CD4-positive, alpha-beta T cell (primary cell): ENCODE measurements at regions not wholly inside any gene's neighbourhood (a gene's known extent, or its start where the extent isn't known, plus 50 kb on each side); places are given as distances from the start of the nearest gene placed in this dataset.

Experiments
- ATAC-seq: fragments of 200-7000 bp; cut with Tn5 transposase; one replicate; pipeline ENCODE4 v1.10.0; 2022; ENCODE audit warnings: mild to moderate bottlenecking; ENCODE audit not compliant: poor library complexity
- CTCF ChIA-PET: fragments of 350-600 bp; sonication (Branson Sonifier 250); formaldehyde crosslinking; loops from one replicate; lab custom pipeline; 2021; ENCODE audit warnings: antibody characterized with exemption, inconsistent platforms; lab: Charles Lee
- POLR2A ChIA-PET: fragments of 350-600 bp; sonication (Branson Sonifier 250); formaldehyde crosslinking; loops from one replicate; lab custom pipeline; 2021; ENCODE audit warnings: antibody characterized with exemption, inconsistent platforms; lab: Charles Lee
- DNase-seq, 14 experiments: peaks; one replicate each; pipeline ENCODE4 v3.0.0-alpha.2; 2013 to 2020; ENCODE audit warnings: mixed read lengths in 2 of 14
- H3K27ac ChIP-seq, 2 donors: one replicate each; pipeline versions ENCODE4 v1.5.1 to v1.7.0; 2013; ENCODE audit warnings: low read length in 2 of 2, low read depth in 1 of 2, mild to moderate bottlenecking in 1 of 2
- H3K27me3 ChIP-seq, 2 experiments: 1 replicate in 1 of 2; 2 replicates in 1 of 2; pipeline versions ENCODE4 v1.6.1 to v1.7.0; 2013; ENCODE audit warnings: low read length in 2 of 2, control low read depth in 1 of 2, mild to moderate bottlenecking in 1 of 2, moderate library complexity in 1 of 2; ENCODE audit not compliant: insufficient read depth in 2 of 2, control insufficient read depth in 1 of 2
- H3K36me3 ChIP-seq: one replicate; pipeline ENCODE4 v1.6.1; 2013; ENCODE audit warnings: low read length, control low read depth; ENCODE audit not compliant: insufficient read depth
- H3K4me1 ChIP-seq: one replicate; pipeline ENCODE4 v1.6.1; 2013; ENCODE audit warnings: low read length, control low read depth; ENCODE audit not compliant: insufficient read depth
- H3K4me3 ChIP-seq: one replicate; pipeline ENCODE4 v1.5.1; 2013; ENCODE audit warnings: mild to moderate bottlenecking, low read length, moderate library complexity
- H3K9me3 ChIP-seq, 2 experiments: 1 replicate in 1 of 2; 2 replicates in 1 of 2; pipeline versions ENCODE4 v1.6.1 to v1.7.0; 2013; ENCODE audit warnings: low read length in 2 of 2, mild to moderate bottlenecking in 2 of 2, control low read depth in 1 of 2, moderate library complexity in 1 of 2; ENCODE audit not compliant: control insufficient read depth in 1 of 2, insufficient read depth in 1 of 2
- H3K27ac Mint-ChIP-seq: one replicate; pipeline ENCODE4 v1.8.0; 2020; ENCODE audit warnings: mixed read lengths
- H3K27me3 Mint-ChIP-seq: one replicate; pipeline ENCODE4 v1.8.0; 2021; ENCODE audit warnings: mixed read lengths
- H3K36me3 Mint-ChIP-seq: one replicate; pipeline ENCODE4 v1.8.0; 2021; ENCODE audit warnings: low read depth, mixed read lengths
- H3K4me1 Mint-ChIP-seq: one replicate; pipeline ENCODE4 v1.8.0; 2021; ENCODE audit warnings: low read depth, mixed read lengths
- H3K4me3 Mint-ChIP-seq: one replicate; pipeline ENCODE4 v1.8.0; 2020; ENCODE audit warnings: mild to moderate bottlenecking, mixed read lengths
- H3K9me3 Mint-ChIP-seq: one replicate; pipeline ENCODE4 v1.8.0; 2020; ENCODE audit warnings: mixed read lengths
- CTCF ChIP-seq: fragments of 200-600 bp; IDR thresholded peaks from one replicate; pipeline ENCODE4 v1.8.0; 2022; ENCODE audit warnings: antibody characterized with exemption, mild to moderate bottlenecking
- intact Hi-C, 2 experiments: fragments of 100-400 bp; cut with DNase I in 1 of 2; cut with micrococcal nuclease in 1 of 2; formaldehyde crosslinking; loops; one replicate each; pipeline versions ENCODE4 v1.15.1 to v1.9.0; 2023 to 2025; cut with DNase I, micrococcal nuclease

- TF ChIP-seq CTCF: no peak
- Mint-ChIP-seq H3K9me3 (peaks cover 13% of the 10 kb centered on the region), H3K36me3 (no peaks in the 10 kb centered on the region), H3K4me3 (no peak overlapping the region), H3K4me1 (no peaks in the 10 kb centered on the region), H3K27me3 (no peaks in the 10 kb centered on the region), H3K27ac (no peak overlapping the region)
- H3K4me1 ChIP-seq: no peaks in the 10 kb centered on the region
- intact Hi-C loops: no loop called here
- H3K27ac ChIP-seq: no peak overlapping the region
- ATAC-seq: no peak
- no peaks in the 10 kb centered on the region for H3K27me3 ChIP-seq
- ChIA-PET CTCF (interaction anchor here (2.0 kb wide), 1 partner anchor 17 kb away, joined by 4 read pairs; no protein-coding TSS in a partner anchor), POLR2A (no interaction called here)
- peaks cover 0 to 4% of the 10 kb centered on the region in 2 experiments for H3K9me3 ChIP-seq
- no peaks in the 10 kb centered on the region for H3K36me3 ChIP-seq
- no peak for DNase-seq
- no peak overlapping the region for H3K4me3 ChIP-seq
Observed at GRCh38 chr2:8178911-8179310, 502.9 kb upstream of the ID2 start.

DNA sequence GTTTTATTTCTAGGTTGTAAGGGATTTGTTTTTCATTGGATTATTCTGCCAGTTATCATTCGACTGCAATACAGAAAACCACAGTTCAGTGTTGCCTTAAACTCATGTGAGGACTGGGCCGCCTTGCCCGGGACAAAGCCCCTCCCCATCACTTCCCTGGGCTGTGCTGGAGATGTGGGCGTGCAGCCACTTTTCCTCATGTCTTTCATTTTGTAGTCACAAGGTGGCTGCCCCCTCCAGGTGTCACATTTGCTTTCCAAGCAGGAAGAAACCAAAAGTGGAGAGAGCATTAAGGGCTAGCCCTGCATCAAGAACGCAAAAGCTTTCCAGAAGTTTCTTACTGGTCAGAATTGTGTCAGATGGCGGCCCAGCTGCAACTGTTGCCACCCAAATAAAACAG, 492.5 kb upstream of the ID2 start:
- Mint-ChIP-seq H3K4me3 (no peak overlapping the region), H3K27me3 (no peaks in the 10 kb centered on the region), H3K36me3 (no peaks in the 10 kb centered on the region), H3K9me3 (no peaks in the 10 kb centered on the region), H3K4me1 (no peaks in the 10 kb centered on the region), H3K27ac (no peak overlapping the region)
- Histone ChIP-seq H3K9me3 (no peaks in the 10 kb centered on the region), H3K36me3 (no peaks in the 10 kb centered on the region), H3K4me3 (no peak overlapping the region), H3K4me1 (no peaks in the 10 kb centered on the region), H3K27ac (no peak overlapping the region), H3K27me3 (no peaks in the 10 kb centered on the region)
- ChIA-PET CTCF (interaction anchor here (1.2 kb wide), 1 partner anchor 22 kb away, joined by 3 read pairs; no protein-coding TSS in a partner anchor), POLR2A (no interaction called here)
- intact Hi-C loops: no loop called here
- TF ChIP-seq CTCF: no peak
- DNase-seq: no peak
- ATAC-seq: no peak

- peaks cover 0 to 3% of the 10 kb centered on the region in 2 experiments for H3K9me3 ChIP-seq
- no peak for ATAC-seq
- H3K4me1 ChIP-seq: no peaks in the 10 kb centered on the region
- no peak overlapping the region for H3K4me3 ChIP-seq
- no peaks in the 10 kb centered on the region for H3K4me1 Mint-ChIP-seq
- no peak overlapping the region for H3K27ac Mint-ChIP-seq
- no peak overlapping the region for H3K4me3 Mint-ChIP-seq
- no peaks in the 10 kb centered on the region for H3K27me3 ChIP-seq
- no peak for DNase-seq
- H3K9me3 Mint-ChIP-seq: no peaks in the 10 kb centered on the region
- H3K27ac ChIP-seq: no peak overlapping the region
- H3K36me3 ChIP-seq: no peaks in the 10 kb centered on the region
- ChIA-PET POLR2A (no interaction called here), CTCF (interaction anchor here (1.2 kb wide), 1 partner anchor 21 kb away, joined by 3 read pairs; no protein-coding TSS in a partner anchor)
- H3K27me3 Mint-ChIP-seq: no peaks in the 10 kb centered on the region
- no peak for TF ChIP-seq CTCF
- H3K36me3 Mint-ChIP-seq: no peaks in the 10 kb centered on the region
- intact Hi-C loops: no loop called here
Observed at GRCh38 chr2:8190279-8190678, 491.6 kb upstream of the ID2 start.
